ENCODE measurements at regions not wholly inside any gene's neighbourhood (a gene's known extent, or its start where the extent isn't known, plus 50 kb on each side); places are given as distances from the start of the nearest gene placed in this dataset.

DNA sequence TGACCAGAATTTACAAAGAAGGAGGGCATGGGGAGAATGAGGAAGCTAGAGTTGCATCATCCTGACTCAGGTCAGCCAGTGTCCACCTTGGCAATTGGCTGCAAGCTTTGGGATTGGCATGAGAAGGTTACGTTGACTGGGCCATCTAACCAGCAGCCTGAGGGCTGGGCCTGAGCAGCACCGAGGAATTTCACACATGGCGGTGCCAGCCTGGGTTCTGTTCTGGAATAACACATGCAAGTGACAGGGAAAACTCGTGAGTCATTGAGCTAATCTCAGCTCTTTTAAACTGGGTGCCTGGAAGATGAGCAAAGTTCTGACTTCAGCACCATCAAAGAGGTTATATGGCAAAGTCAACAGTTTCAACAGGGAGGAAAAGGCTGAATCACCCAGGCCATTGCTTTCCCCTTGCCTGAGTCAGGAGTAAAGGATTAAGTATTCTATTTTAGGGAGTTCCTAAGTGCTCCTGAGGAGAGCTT, 543.2 kb upstream of the TBX3 start:
- Mint-ChIP-seq H3K27ac (no peak overlapping the region), H3K9me3 (peaks cover 2 to 4% of the 10 kb centered on the region in 2 donors)

DNA sequence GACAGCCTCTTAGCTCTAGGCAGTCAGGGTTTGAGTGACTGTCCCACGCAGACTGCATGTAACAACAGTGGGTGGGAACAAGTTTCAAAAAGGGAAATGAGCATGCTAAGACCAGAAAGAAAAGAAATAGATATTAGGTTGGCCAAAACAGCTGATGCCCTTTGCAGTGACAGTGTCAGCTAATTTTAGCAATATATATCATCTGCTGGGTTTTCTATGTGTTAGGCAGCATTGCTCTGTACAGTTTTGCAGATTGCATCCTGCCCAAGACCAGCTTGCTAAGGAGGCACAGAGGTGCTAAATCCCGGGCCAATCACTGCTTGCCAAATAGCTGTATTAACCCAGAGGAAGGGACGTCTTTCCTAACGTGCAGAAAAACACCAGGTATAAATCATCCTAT, 541.9 kb upstream of the TBX3 start:
- no peak for ATAC-seq (replicated peaks in 1 of 2)
- Mint-ChIP-seq H3K4me1 (ENCODE audit: low read depth) (no peaks in the 10 kb centered on the region), H3K27me3 (ENCODE audit: low read depth) (no peaks in the 10 kb centered on the region), H3K9me3 (peaks cover 2 to 4% of the 10 kb centered on the region in 2 donors), H3K4me3 (no peak overlapping the region), H3K27ac (no peak overlapping the region), H3K36me3 (ENCODE audit: insufficient read depth in 2 of 2) (no peaks in the 10 kb centered on the region)
- no peak for DNase-seq

More for the DNA sequence above, 543.2 kb upstream of the TBX3 start:
- Mint-ChIP-seq H3K27me3 (ENCODE audit: low read depth) (no peaks in the 10 kb centered on the region), H3K4me3 (no peak overlapping the region), H3K36me3 (ENCODE audit: insufficient read depth in 2 of 2) (no peaks in the 10 kb centered on the region), H3K4me1 (ENCODE audit: low read depth) (no peaks in the 10 kb centered on the region)
- DNase-seq: no peak
- no peak for ATAC-seq (replicated peaks in 1 of 2)

DNA sequence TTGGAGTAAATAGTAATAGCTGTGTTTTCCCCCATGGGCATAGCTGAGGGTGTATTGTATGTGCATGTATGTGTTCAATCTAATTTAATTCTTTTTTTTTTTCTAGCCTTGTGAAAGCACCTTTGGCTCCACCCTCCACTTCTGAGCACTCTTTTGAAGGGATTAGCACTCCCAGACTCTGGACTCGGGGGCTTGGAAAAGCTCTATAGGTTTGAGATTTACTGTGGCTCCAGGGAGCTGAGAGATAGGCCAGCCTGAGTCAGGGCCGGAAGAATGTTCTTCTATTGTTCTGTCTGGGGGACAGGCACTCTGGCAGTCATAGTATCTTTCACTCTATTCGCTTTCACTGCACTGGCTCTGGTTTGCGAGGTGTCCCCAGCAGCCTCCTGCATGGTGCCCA, 540.0 kb upstream of the TBX3 start:
- DNase-seq: no peak
- no peak for ATAC-seq (replicated peaks in 1 of 2)
- Mint-ChIP-seq H3K36me3 (ENCODE audit: insufficient read depth in 2 of 2) (no peaks in the 10 kb centered on the region), H3K27ac (no peak overlapping the region), H3K27me3 (ENCODE audit: low read depth) (no peaks in the 10 kb centered on the region), H3K4me1 (ENCODE audit: low read depth) (no peaks in the 10 kb centered on the region), H3K9me3 (peaks cover 2 to 4% of the 10 kb centered on the region in 2 donors), H3K4me3 (no peak overlapping the region)

GRCh38 chr12:115223322-115223721, 539.3 kb upstream of the TBX3 start:
- ATAC-seq (replicated peaks in 1 of 2) (no peak), DNase-seq (no peak)
- Mint-ChIP-seq H3K36me3 (ENCODE audit: insufficient read depth in 2 of 2) (no peaks in the 10 kb centered on the region), H3K27ac (no peak overlapping the region), H3K9me3 (peaks cover 3 to 4% of the 10 kb centered on the region in 2 donors), H3K27me3 (ENCODE audit: low read depth) (no peaks in the 10 kb centered on the region), H3K4me1 (ENCODE audit: low read depth) (no peaks in the 10 kb centered on the region), H3K4me3 (no peak overlapping the region)

DNA sequence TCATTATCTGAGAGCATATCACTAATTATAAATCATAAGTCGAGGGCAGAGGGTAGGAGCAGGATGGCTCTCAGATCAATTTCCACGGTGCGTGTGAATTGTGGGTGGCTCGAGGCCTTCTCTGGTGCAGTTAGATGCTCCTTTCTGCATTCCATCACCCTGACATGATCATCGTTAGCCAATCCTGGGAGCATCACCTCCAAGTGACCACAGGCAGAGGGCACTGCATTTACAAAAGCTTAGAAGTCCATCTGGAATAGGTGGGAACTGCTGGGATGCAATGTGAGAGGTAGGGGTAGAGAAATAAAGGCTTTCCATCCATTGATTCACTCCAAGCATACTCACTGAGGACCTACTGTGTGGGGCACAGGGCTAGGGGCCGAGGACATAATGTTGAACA, 538.2 kb upstream of the TBX3 start:
- Mint-ChIP-seq H3K4me1 (ENCODE audit: low read depth) (no peaks in the 10 kb centered on the region), H3K27me3 (ENCODE audit: low read depth) (no peaks in the 10 kb centered on the region), H3K36me3 (ENCODE audit: insufficient read depth in 2 of 2) (no peaks in the 10 kb centered on the region), H3K9me3 (peaks cover 4 to 6% of the 10 kb centered on the region in 2 donors), H3K4me3 (no peak overlapping the region), H3K27ac (no peak overlapping the region)
- ATAC-seq (replicated peaks in 1 of 2) (no peak), DNase-seq (no peak)

GRCh38 chr12:115216301-115216700, 532.3 kb upstream of the TBX3 start:
- Mint-ChIP-seq H3K9me3 (peaks cover 7 to 8% of the 10 kb centered on the region in 2 donors), H3K27me3 (ENCODE audit: low read depth) (no peaks in the 10 kb centered on the region), H3K4me1 (ENCODE audit: low read depth) (no peaks in the 10 kb centered on the region), H3K4me3 (no peak overlapping the region), H3K36me3 (ENCODE audit: insufficient read depth in 2 of 2) (no peaks in the 10 kb centered on the region), H3K27ac (no peak overlapping the region)
- ATAC-seq (replicated peaks in 1 of 2) (no peak), DNase-seq (no peak)

DNA sequence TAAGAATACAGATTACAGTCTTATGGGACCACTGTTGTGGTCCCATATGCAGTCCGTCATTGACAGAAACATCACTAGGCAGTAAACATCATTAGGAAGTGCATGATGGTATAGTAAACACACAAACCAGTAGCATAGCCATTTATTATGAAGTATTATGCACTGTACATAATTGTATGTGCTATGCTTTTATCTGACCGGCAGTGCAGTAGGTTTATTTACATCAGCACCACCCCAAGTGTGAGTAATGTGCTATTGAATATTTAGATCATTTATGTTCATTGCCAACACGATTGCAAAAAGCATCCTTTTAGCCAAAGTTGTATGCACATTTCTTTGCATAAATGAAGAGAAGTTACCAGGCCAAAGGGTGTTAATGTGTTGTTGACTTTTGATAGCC, 531.6 kb upstream of the TBX3 start:
- H3K4me1 Mint-ChIP-seq (ENCODE audit: low read depth): no peaks in the 10 kb centered on the region
- no peak for ATAC-seq (replicated peaks in 1 of 2)
- H3K27ac Mint-ChIP-seq: no peak overlapping the region
- no peak for DNase-seq
- peaks cover 8 to 9% of the 10 kb centered on the region in 2 donors for H3K9me3 Mint-ChIP-seq
- no peaks in the 10 kb centered on the region for H3K27me3 Mint-ChIP-seq (ENCODE audit: low read depth)
- H3K36me3 Mint-ChIP-seq (ENCODE audit: insufficient read depth in 2 of 2): no peaks in the 10 kb centered on the region
- no peak overlapping the region for H3K4me3 Mint-ChIP-seq

DNA sequence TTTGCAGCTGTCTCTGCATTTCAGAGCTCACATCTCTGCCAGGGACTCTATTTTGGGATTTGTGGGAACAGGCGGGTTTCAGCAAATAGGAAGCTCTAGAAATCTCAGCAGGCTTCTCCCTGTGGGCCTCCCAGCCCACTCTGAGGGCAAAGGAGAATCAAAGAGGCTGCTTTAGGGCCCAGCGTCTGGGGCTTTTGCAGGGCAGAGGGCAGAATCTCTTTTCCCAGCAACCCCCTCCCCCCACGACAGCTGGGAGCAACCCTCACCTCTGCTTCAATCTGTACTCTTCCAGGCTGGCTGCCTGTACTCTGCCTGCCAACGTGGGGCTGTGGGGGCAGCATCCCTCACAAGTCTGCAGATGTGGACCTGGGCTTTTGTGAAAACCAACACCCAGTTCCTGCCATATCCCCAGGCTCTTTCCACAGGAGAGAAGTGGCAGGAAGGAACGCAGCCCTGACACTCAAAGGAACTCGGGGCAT, 529.6 kb upstream of the TBX3 start:
- Mint-ChIP-seq H3K4me1 (ENCODE audit: low read depth) (no peaks in the 10 kb centered on the region), H3K4me3 (no peak overlapping the region)
- no peak for ATAC-seq (replicated peaks in 1 of 2)

DNA sequence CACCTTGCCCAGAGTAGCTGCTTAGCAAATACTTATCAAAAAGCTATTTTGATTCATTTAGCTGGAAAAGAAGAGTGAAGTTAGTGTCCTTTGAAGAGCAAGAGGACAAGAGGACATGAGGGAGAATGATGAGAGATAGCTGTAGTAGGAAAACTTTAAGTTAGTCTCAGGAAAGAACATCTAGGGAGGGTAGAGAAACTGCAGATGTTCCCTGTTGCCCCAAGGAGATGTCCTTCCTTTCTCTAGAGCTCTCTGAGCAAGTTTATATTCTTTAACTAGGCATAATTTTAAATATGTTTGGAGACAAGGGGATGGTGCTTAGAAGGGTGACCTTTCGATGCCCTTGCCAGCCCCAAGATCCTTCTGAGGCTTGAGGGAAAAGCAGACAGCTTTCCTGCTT, 529.1 kb upstream of the TBX3 start:
- DNase-seq (no peak), ATAC-seq (replicated peaks in 1 of 2) (no peak)
- no peaks in the 10 kb centered on the region for H3K4me1 Mint-ChIP-seq (ENCODE audit: low read depth)
- peaks cover 5 to 8% of the 10 kb centered on the region in 2 donors for H3K9me3 Mint-ChIP-seq
- H3K4me3 Mint-ChIP-seq: no peak overlapping the region
- H3K27me3 Mint-ChIP-seq (ENCODE audit: low read depth): no peaks in the 10 kb centered on the region
- no peak overlapping the region for H3K27ac Mint-ChIP-seq
- no peaks in the 10 kb centered on the region for H3K36me3 Mint-ChIP-seq (ENCODE audit: insufficient read depth in 2 of 2)

More for the DNA sequence above, 529.6 kb upstream of the TBX3 start:
- no peak for DNase-seq
- no peaks in the 10 kb centered on the region for H3K36me3 Mint-ChIP-seq (ENCODE audit: insufficient read depth in 2 of 2)
- H3K27ac Mint-ChIP-seq: no peak overlapping the region
- peaks cover 8 to 9% of the 10 kb centered on the region in 2 donors for H3K9me3 Mint-ChIP-seq
- H3K27me3 Mint-ChIP-seq (ENCODE audit: low read depth): no peaks in the 10 kb centered on the region

- no peak overlapping the region for H3K4me3 Mint-ChIP-seq
- peaks cover 5 to 7% of the 10 kb centered on the region in 2 donors for H3K9me3 Mint-ChIP-seq
- H3K4me1 Mint-ChIP-seq (ENCODE audit: low read depth): no peaks in the 10 kb centered on the region
- no peaks in the 10 kb centered on the region for H3K27me3 Mint-ChIP-seq (ENCODE audit: low read depth)
- H3K27ac Mint-ChIP-seq: no peak overlapping the region
- ATAC-seq (replicated peaks in 1 of 2) (no peak), DNase-seq (no peak)
- H3K36me3 Mint-ChIP-seq (ENCODE audit: insufficient read depth in 2 of 2): no peaks in the 10 kb centered on the region
Measured at GRCh38 chr12:115212356-115212755, 528.4 kb upstream of the TBX3 start.

- H3K36me3 Mint-ChIP-seq (ENCODE audit: insufficient read depth in 2 of 2): no peaks in the 10 kb centered on the region
- no peak for DNase-seq
- H3K4me1 Mint-ChIP-seq (ENCODE audit: low read depth): no peaks in the 10 kb centered on the region
- ATAC-seq (replicated peaks in 1 of 2): no peak
- no peak overlapping the region for H3K27ac Mint-ChIP-seq
- H3K9me3 Mint-ChIP-seq: peaks cover 5 to 7% of the 10 kb centered on the region in 2 donors
- no peaks in the 10 kb centered on the region for H3K27me3 Mint-ChIP-seq (ENCODE audit: low read depth)
- no peak overlapping the region for H3K4me3 Mint-ChIP-seq
Measured at GRCh38 chr12:115210533-115211252, 526.7 kb upstream of the TBX3 start.

DNA sequence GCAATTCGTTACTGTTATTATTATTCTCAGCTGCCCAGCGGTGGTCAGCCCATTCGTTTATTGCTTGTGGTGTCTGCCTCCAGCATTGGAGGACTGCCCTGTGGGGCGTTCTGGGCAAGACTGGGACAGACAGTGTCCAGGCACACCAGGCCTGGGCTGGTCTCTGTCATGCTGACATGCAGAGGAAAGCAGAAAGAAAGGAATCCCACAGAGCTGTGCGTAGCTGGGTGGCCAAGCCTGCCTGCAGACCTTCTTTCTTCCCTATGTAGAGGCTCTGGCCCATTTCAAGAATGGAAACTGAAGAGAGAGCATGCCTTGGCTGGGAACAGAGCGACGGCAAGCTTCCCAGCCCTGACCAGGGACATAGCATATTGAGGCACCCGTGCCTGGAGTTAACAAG, 525.3 kb upstream of the TBX3 start:
- Mint-ChIP-seq H3K4me3 (no peak overlapping the region), H3K9me3 (peaks cover 5 to 7% of the 10 kb centered on the region in 2 donors), H3K27ac (no peak overlapping the region), H3K4me1 (ENCODE audit: low read depth) (no peaks in the 10 kb centered on the region), H3K36me3 (ENCODE audit: insufficient read depth in 2 of 2) (no peaks in the 10 kb centered on the region), H3K27me3 (ENCODE audit: low read depth) (no peaks in the 10 kb centered on the region)
- ATAC-seq (replicated peaks in 1 of 2) (no peak), DNase-seq (no peak)

- DNase-seq: no peak
- H3K4me3 Mint-ChIP-seq: no peak overlapping the region
- H3K4me1 Mint-ChIP-seq (ENCODE audit: low read depth): no peaks in the 10 kb centered on the region
Measured at GRCh38 chr12:115208098-115208497, 524.1 kb upstream of the TBX3 start.

More at GRCh38 chr12:115208098-115208497, 524.1 kb upstream of the TBX3 start:
- ATAC-seq (replicated peaks in 1 of 2): no peak
- no peak overlapping the region for H3K27ac Mint-ChIP-seq
- H3K9me3 Mint-ChIP-seq: peaks cover 2 to 7% of the 10 kb centered on the region in 2 donors
- H3K27me3 Mint-ChIP-seq (ENCODE audit: low read depth): no peaks in the 10 kb centered on the region
- no peaks in the 10 kb centered on the region for H3K36me3 Mint-ChIP-seq (ENCODE audit: insufficient read depth in 2 of 2)
